ENCODE measurements at regions not wholly inside any gene's neighbourhood (a gene's known extent, or its start where the extent isn't known, plus 50 kb on each side); places are given as distances from the start of the nearest gene placed in this dataset.

DNA sequence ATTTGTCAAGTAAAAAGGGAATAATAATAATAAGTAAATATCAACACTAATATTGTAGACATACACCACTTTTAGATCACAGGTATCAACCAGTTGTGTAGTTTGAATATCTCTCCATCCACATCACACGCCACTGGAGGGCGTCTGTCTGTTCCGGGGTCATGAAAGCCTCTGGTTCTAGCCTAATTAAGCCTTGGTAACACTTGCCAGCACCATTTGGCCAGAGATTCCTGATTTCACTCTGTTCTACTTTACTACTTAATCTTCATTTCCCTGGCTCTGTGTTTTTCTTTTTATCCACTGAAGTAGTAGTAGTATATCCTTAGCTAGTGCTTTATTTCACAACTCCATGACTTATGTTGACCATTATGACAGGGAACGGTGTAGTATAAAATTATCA lies 285.6 kb upstream of the POM121L12 start:
- Histone ChIP-seq H3K4me3 (ENCODE audit: extremely low read depth in 1 of 4, insufficient read depth in 2 of 4, low read depth in 3 of 4, low read length in 4 of 4) (no peak overlapping the region), H2BK20ac (ENCODE audit: low read length) (no peak overlapping the region), H3K4me1 (replicated peaks in 1 of 4; ENCODE audit: control insufficient read depth in 3 of 4, insufficient read depth in 4 of 4, low read length in 3 of 4) (no peaks in the 10 kb centered on the region), H3K4me2 (ENCODE audit: insufficient read depth in 1 of 2, low read depth in 2 of 2, low read length in 2 of 2) (no peak overlapping the region), H3K56ac (replicated peaks; ENCODE audit: insufficient read length, low read depth, low read length) (no peak overlapping the region), H4K5ac (ENCODE audit: insufficient read length, low read depth, low read length) (no peak overlapping the region), H2AK5ac (ENCODE audit: low read depth, low read length) (no peak overlapping the region), H3K9ac (replicated peaks in 1 of 4; ENCODE audit: extremely low read depth in 1 of 4, low read depth in 3 of 4, low read length in 3 of 4) (no peak overlapping the region), H3K27me3 (replicated peaks in 1 of 4; ENCODE audit: control insufficient read depth in 3 of 4, extremely low read depth in 1 of 4, insufficient read depth in 3 of 4, low read length in 3 of 4) (no peaks in the 10 kb centered on the region), H4K91ac (replicated peaks; ENCODE audit: insufficient read length, low read length) (no peak overlapping the region), H2AFZ (ENCODE audit: low read length) (no peak overlapping the region), H2BK12ac (ENCODE audit: low read depth, low read length) (no peak overlapping the region), H2BK120ac (replicated peaks; ENCODE audit: low read depth, low read length) (no peak overlapping the region), H3K4ac (replicated peaks; ENCODE audit: insufficient read length, low read depth, low read length) (no peak overlapping the region), H3K23ac (ENCODE audit: insufficient read length) (no peak overlapping the region), H3K18ac (ENCODE audit: extremely low read depth, low read length) (no peak overlapping the region), H3K14ac (ENCODE audit: insufficient read length) (no peak overlapping the region), H3K36me3 (ENCODE audit: control insufficient read depth in 2 of 4, insufficient read depth in 4 of 4, low read length in 3 of 4) (no peaks in the 10 kb centered on the region), H3K79me2 (ENCODE audit: control insufficient read depth in 1 of 2, insufficient read depth in 2 of 2, low read length in 2 of 2) (no peaks in the 10 kb centered on the region), H3K23me2 (ENCODE audit: low read depth, low read length) (no peaks in the 10 kb centered on the region), H3K27ac (ENCODE audit: low read depth, low read length) (no peak overlapping the region), H4K8ac (ENCODE audit: extremely low read depth, insufficient read depth, low read length) (no peak overlapping the region), H2BK15ac (ENCODE audit: low read length) (no peak overlapping the region), H3K79me1 (ENCODE audit: low read depth, low read length) (no peaks in the 10 kb centered on the region), H4K20me1 (replicated peaks in 1 of 2; ENCODE audit: control insufficient read depth in 1 of 2, insufficient read depth in 2 of 2, low read length in 2 of 2) (no peaks in the 10 kb centered on the region), H3K9me3 (ENCODE audit: insufficient read depth in 2 of 2, low read depth in 1 of 2, low read length in 1 of 2) (no peaks in the 10 kb centered on the region), H2BK5ac (ENCODE audit: low read depth, low read length) (no peak overlapping the region)
- 54% methylated on average over 4 of the region's 4 CpGs; no CpG with 5 or more reads in 1 of the 2 experiments for WGBS, 2 experiments (ENCODE audit: extremely low coverage in 1 of 2, insufficient coverage in 1 of 2, insufficient read length in 1 of 2, insufficient replicate concordance in 2 of 2, low coverage in 1 of 2, low lambda C conversion rate in 2 of 2, missing lambda C conversion rate in 1 of 2)
- ChIA-PET POLR2A (ENCODE audit: partially characterized antibody) (no interaction called here), CTCF (ENCODE audit: partially characterized antibody) (interaction anchor here (0.7 to 1.2 kb wide), 4 partner anchors 10 to 331 kb away, joined by 3 read pairs; no protein-coding TSS in a partner anchor)
- peak; percentile 82 for FAIRE-seq
- DNase-seq (ENCODE audit: low read depth in 1 of 2, low spot score in 2 of 2): peak; percentile 1 to 55
- TF ChIP-seq SP2 (IDR thresholded peaks at IDR 0.05; ENCODE audit: low read length): no peak
- peak; percentile 77 to 80 for TF ChIP-seq RAD21 (IDR thresholded peaks at IDR 0.05 in 1 of 2, conservative IDR thresholded peaks at IDR 0.05 in 1 of 2; ENCODE audit: low read depth in 2 of 2, low read length in 2 of 2)
- TF ChIP-seq, protein P1, sequence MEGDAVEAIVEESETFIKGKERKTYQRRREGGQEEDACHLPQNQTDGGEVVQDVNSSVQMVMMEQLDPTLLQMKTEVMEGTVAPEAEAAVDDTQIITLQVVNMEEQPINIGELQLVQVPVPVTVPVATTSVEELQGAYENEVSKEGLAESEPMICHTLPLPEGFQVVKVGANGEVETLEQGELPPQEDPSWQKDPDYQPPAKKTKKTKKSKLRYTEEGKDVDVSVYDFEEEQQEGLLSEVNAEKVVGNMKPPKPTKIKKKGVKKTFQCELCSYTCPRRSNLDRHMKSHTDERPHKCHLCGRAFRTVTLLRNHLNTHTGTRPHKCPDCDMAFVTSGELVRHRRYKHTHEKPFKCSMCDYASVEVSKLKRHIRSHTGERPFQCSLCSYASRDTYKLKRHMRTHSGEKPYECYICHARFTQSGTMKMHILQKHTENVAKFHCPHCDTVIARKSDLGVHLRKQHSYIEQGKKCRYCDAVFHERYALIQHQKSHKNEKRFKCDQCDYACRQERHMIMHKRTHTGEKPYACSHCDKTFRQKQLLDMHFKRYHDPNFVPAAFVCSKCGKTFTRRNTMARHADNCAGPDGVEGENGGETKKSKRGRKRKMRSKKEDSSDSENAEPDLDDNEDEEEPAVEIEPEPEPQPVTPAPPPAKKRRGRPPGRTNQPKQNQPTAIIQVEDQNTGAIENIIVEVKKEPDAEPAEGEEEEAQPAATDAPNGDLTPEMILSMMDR (IDR thresholded peaks at IDR 0.05; ENCODE audit: control extremely low read depth in 1 of 3, insufficient read depth in 1 of 3, low read depth in 1 of 3, low read length in 3 of 3): peak; percentile 47 to 71 (median 63)

Measured in H1 (cell line).